ENCODE measurements at regions not wholly inside any gene's neighbourhood (a gene's known extent, or its start where the extent isn't known, plus 50 kb on each side); places are given as distances from the start of the nearest gene placed in this dataset.
"Not testable (repeated sequence)": the region's sequence is repeated elsewhere in the genome, so short reads cannot be mapped to it uniquely, and the experiment has no call there.

- not testable (repeated sequence) for DNase-seq
These were observed 50.5 kb upstream of the MED13L start for GRCh38 chr12:116327992-116328391.

GRCh38 chr12:116331876-116332275, 54.4 kb upstream of the MED13L start:
- peak; percentile 65 for DNase-seq

GRCh38 chr12:116332705-116333380, 55.4 kb upstream of the MED13L start:
- DNase-seq: no peak

DNA sequence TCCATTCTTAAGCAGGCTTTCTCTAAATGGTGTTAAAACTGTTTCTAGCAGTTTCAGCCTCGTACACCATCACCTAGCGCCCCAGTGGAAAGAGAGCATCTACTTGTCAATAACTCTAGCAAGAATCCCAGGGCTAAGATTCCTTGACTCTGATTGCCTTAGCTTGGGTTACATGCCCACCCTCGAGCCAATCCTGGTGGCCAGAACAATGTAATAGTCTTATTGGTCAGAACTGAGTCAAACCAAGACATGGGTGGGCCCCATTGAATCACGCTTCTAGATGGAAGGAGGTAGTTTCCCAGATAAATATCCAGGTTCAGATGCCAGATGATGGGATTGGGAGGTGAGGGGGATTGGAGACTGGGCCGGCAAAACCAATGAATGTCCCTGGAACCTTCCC, 55.9 kb upstream of the MED13L start:
- DNase-seq: no peak

GRCh38 chr12:116336542-116337065, 59.1 kb upstream of the MED13L start:
- DNase-seq: peak; percentile 98

GRCh38 chr12:116337312-116337711, 59.8 kb upstream of the MED13L start:
- DNase-seq: no peak

DNA sequence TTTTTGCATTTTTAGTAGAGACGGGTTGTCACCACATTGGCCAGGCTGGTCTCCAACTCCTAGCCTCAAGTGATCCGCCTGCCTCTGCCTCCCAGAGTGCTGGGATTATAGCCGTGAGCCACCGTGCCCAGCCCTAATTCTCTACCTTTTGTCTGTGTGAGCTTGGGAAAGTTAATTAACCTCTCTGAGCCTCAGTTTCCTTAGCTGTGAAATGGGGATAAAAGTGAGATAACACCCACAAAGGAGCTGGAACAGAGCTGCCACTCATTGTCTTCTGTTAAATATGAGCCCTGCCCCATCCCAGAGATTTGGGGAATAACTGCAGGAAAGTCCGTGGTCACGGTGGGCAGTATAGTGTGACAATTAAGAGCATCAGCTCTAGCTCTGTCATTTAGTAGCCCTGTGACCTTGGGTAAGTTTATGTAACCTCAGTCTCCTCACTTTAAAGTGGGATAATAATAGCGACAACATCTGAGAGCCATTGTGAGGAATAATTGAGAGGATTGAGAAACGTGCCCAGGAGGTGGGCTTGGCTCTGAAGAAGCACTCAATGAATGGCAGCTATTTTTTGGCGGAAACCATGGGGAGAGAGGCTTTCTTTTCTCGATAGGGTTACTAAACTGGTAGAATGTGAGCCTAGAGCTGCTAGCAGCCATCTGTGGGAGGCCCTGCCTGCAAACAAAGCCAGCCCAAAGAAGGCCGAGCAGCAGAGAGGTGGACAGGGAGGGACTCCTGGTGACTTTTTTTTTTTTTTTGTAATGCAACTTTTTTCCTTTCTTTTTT, 60.8 kb upstream of the MED13L start:
- DNase-seq: peak; percentile 52

DNA sequence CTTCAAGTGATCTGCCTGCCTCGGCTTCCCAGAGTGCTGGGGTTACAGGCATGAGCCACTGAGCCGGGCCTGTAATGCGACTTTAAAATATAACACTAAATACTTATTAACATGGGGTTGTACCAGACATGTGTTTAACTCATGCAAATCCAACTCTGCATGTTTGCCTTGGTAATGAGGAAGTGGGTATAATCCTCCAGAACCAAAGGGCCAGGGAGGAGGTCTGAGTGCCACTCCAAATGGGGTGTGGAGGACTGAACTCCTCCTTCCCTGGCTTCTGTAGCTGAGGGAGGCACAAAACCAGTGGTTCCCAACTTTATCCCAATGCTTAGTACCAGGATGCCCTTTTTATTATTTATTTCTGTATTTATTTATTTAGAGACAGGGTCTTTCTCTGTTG, 61.6 kb upstream of the MED13L start:
- peak; percentile 57 for DNase-seq

- peak; percentile 79 for DNase-seq
These were observed 62.4 kb upstream of the MED13L start for GRCh38 chr12:116339800-116340371.

DNA sequence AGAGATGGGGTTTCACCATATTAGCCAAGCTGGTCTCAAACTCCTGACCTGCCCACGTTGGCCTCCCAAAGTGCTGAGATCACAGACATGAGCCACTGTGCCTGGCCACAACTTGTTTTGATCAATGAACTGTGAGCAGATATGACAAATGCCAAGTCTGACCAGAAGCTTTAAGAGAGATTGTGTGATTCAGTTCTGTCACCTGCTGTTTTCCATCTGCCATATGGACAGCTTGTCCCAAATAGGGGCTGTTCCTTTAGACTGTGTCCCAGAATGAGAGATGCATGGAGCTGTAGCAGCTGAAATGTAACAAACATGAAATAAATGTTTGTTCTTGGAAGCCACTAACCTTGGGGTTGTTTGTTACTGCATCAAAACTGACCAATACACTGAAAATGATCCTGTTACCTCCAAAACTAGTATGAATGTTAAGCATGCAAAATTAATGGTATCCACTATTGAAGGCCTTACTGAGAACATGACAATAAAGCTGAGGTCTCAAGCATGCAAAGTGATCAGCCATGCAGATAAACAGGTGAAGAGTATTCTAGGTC, 65.9 kb upstream of the MED13L start:
- DNase-seq: no peak

DNA sequence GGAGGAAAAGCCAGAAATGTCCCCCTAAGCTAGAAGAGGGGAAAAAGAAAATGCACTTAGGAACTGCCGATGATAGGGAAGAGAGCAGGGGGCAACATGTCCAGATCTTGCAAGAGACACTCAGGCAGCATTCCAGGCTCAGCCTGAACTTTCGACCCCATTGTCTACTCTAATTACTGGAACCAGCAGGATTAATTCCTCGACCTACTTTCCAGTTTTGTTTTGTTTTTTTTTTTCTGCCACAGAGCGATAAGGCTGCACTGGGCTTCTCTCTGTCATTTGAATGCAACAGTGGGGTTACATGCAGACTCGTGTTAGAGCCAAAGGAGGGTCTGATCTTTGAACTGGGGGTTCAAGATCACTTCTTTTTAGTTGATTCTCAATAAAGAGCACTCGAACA, 68.7 kb upstream of the MED13L start:
- no peak for DNase-seq

- DNase-seq: no peak
These were observed 69.2 kb upstream of the MED13L start for GRCh38 chr12:116346741-116347140.

DNA sequence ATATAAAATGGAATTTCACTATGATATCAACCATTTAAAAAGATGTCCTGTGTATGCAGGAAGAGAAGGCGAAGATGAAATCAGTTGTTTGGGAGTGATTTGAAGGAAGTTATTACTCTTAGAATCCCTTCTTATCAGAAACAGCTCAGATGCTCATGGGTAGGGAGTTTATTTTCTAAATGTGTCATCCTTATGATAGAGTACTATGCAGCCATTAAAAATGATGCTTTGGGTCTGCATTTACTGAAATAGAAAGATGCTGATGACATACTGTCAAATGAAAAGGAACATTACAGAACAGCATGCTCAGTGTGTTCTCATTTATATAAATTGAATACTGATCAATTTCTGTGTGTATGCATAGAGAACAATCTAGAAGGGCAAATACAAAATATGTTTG, 69.8 kb upstream of the MED13L start:
- DNase-seq: no peak

DNA sequence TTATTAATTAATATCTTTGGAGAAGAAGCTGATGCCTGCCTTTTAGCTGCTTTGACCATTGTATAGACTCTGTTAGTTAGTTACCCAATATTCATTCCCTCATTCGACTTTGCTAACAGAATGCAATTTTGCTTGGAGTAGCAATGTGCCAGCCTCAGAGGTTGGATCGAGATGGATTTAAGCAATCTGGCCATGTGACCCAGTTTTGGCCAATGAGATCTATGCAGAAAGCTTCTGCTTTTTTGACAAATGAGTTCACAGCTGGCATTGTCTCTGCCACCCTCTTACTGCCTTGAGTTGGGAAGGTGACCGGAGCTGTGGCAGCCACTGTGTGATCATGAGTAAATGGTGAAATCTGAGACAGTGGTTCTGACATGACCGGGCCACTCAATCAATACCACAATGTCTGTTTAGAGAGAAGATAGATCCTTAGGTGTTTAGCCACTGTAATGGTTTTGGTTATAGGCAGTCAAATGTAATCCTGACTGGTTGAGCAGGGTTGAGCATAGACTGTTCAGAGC, 74.9 kb upstream of the MED13L start:
- no peak for DNase-seq

DNA sequence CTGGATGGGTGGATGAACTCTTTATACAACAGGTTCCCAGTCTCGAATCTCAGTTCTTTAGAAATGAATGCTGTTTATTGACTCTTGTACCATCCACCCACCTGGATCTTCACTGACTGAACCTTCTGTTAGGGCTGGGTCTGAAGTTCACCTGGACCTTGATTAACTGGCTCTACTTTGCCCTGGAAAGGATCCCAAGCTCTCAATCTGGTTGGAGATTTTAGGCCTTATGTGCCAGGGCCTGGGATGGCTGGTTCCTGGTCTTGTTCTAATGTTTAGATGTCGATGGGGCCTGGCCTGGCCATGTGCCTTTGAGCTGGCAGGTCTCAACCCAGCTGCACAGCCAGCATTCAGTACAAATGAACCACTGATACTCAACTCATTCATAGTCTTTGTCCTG, 76.5 kb upstream of the MED13L start:
- no peak for DNase-seq

DNA sequence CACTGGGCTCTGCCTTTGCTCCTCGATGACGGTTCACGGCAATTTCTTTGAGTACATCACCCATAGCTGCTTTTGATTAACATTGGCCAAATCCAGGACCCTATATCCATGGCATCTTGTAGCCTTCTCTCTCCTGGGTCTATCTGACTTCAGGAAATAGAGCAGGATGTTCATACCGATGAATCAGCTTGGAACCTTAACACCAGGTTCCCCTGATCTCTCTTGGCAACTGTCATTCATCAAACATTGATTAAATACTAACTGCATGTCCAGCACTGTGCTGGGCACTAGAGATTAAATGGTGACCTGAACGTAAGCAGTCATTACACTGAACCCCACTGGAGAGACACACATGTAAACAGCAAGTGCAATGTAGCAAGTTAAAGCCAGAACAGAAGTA, 77.0 kb upstream of the MED13L start:
- no peak for DNase-seq

- no peak for DNase-seq
These were observed 77.7 kb upstream of the MED13L start for GRCh38 chr12:116354950-116355783.

- DNase-seq: no peak
These were observed 81.0 kb upstream of the MED13L start for GRCh38 chr12:116358536-116358892.

DNA sequence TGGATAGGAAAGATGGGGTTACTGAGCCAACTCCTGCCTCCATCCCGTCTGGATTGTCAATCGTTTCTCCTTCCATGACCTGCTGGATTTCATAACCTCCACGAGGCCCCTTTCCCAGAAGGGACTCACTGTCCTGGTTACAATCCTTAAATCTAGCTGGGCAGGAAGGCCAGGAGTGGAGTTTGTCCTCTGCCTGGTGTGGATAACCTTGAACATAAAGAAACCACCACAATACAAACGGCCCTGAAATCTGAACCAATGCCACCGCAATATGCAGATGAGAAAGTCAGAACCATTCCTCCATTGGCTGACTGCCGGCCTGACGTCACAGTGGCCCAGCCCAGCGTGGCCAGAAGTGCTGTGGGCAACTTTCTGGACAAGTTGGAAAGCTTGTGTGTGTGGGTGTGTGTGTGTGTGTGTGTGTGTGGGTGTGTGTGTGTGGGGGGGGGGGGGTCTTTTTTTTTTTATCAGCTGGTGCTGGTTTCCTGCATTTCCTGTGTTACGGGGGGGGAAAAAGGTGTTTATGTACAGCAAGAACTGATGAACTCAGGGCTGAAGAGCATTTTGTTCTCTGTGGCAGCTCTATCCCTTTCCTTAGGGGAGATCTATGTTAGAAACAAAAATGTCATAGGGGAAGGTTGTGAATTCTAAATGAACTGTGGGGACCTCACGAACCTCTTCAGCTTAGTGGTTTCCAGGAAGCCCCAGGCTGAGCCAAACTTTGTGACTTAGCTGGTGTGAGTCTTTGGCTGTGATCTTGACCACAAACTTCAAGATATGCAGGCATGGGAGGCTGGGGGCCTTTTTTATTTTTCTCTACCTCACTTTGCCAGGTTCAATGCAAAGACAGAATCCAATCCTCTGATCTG, 81.6 kb upstream of the MED13L start:
- DNase-seq: peak; percentile 86

DNA sequence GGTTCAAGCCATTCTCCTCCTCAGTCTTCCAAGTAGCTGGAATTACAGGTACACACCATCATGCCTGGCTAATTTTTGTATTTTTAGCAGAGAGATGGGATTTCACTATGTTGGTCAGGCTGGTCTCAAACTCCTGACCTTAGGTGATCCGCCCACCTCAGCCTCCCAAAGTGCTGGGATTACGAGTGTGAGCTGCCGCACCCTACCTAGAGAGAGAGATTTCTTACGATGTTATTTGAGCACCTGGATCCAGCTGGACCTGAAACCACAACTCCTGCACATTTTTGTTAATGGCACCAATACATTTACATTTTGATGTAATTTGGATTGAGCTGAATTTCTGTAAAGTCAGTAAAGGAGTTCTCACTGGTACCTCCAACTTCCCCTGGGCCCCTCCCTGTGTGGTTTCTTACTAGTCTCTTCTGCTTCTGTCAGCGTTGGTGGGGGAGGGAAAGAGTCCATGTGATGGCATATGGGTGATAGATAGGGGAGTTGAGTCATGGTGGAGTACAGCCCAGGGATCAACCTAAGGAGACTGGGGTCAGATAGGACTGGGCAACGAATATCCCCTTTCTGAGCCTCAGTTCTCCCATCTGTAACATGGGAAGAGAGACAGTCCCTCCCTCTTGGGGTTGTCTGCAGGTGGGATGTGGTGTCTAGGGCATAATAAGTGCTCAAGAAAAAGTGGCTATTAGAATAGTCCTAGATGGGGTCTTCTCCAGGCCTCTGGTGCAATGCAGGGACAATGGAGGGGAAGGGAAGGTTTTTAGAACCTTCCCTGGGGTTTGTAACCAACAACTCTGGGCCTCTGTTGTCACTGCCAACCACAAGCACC, 83.3 kb upstream of the MED13L start:
- DNase-seq: peak; percentile 74

Data from suppressor macrophage treated with lipopolysaccharide for 4 hours (primary cell).